Stimulated activated naive CD8-positive, alpha-beta T cell treated with anti-CD3 and anti-CD28 coated beads, Interleukin-15, amount 100 ng/mL, for 72 hours (primary cell): ENCODE measurements at regions not wholly inside any gene's neighbourhood (a gene's known extent, or its start where the extent isn't known, plus 50 kb on each side); places are given as distances from the start of the nearest gene placed in this dataset.
"Not testable (repeated sequence)": the region's sequence is repeated elsewhere in the genome, so short reads cannot be mapped to it uniquely, and the experiment has no call there.

Experiments
- ATAC-seq: fragments of 150-1000 bp; cut with Tn5 transposase; 2 replicates; pipeline ENCODE4 v1.10.0; 2021; ENCODE audit warnings: mild to moderate bottlenecking, moderate library complexity
- DNase-seq, 2 donors: peaks; one replicate each; pipeline ENCODE4 v3.0.0; 2021 to 2022
- H3K27ac Mint-ChIP-seq, 2 donors: one replicate each; pipeline ENCODE4 v1.8.0; 2022; ENCODE audit warnings: mild to moderate bottlenecking in 2 of 2, mixed read lengths in 2 of 2, moderate library complexity in 2 of 2
- H3K27me3 Mint-ChIP-seq: one replicate; pipeline ENCODE4 v1.8.0; 2022; ENCODE audit warnings: mixed read lengths
- H3K4me1 Mint-ChIP-seq: one replicate; pipeline ENCODE4 v1.8.0; 2022; ENCODE audit warnings: mild to moderate bottlenecking, mixed read lengths
- H3K4me3 Mint-ChIP-seq, 2 donors: one replicate each; pipeline ENCODE4 v1.8.0; 2022; ENCODE audit warnings: mild to moderate bottlenecking in 2 of 2, mixed read lengths in 2 of 2, moderate library complexity in 1 of 2
- H3K9me3 Mint-ChIP-seq, 2 donors: one replicate each; pipeline ENCODE4 v1.8.0; 2022; ENCODE audit warnings: mixed read lengths in 2 of 2

DNA sequence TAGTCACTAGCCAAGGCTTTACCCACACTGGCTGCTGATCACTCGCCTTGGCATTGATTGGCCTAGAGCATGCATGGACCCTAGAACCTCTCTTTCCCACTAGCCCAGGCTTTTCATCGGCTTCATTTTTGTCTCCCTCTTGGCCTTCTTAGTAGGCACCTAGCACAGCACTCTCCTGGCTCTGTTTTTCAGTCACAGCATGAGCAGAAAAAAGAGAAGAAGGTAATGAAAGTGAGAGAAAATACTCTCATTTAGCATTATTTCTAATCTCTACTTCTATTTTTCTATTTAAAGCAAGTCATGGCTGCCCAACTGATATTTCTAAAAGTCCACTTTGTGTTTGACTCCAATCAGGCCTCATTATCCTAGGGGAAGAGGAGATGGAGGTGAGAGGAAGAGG, 267.2 kb downstream of the FBXO8 start:
- ATAC-seq: no peak

DNA sequence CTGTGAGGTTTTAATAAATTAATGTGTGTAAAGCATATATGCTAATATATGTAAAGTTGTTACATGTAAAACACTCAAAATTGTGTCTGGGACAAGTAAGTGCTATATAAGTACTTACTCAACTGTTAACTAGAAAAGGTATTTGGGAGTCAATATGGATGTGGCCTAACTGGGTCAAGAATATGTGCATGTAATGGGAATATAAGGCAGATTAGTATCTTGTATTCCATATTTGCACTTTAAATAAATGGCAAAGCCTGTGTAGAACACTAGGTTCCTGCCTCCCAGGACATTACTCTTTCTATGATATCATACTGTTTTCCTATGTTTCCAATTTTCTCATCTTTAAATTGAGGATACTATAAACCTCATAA, 270.6 kb downstream of the FBXO8 start:
- Mint-ChIP-seq H3K4me1 (no peaks in the 10 kb centered on the region), H3K4me3 (no peak overlapping the region), H3K27me3 (no peaks in the 10 kb centered on the region), H3K27ac (no peak overlapping the region), H3K9me3 (no peaks in the 10 kb centered on the region)
- no peak for ATAC-seq
- no peak for DNase-seq

More for the DNA sequence above, 267.2 kb downstream of the FBXO8 start:
- Mint-ChIP-seq H3K27me3 (no peaks in the 10 kb centered on the region), H3K4me1 (no peaks in the 10 kb centered on the region), H3K4me3 (no peak overlapping the region), H3K27ac (no peak overlapping the region), H3K9me3 (no peaks in the 10 kb centered on the region)
- no peak for DNase-seq

DNA sequence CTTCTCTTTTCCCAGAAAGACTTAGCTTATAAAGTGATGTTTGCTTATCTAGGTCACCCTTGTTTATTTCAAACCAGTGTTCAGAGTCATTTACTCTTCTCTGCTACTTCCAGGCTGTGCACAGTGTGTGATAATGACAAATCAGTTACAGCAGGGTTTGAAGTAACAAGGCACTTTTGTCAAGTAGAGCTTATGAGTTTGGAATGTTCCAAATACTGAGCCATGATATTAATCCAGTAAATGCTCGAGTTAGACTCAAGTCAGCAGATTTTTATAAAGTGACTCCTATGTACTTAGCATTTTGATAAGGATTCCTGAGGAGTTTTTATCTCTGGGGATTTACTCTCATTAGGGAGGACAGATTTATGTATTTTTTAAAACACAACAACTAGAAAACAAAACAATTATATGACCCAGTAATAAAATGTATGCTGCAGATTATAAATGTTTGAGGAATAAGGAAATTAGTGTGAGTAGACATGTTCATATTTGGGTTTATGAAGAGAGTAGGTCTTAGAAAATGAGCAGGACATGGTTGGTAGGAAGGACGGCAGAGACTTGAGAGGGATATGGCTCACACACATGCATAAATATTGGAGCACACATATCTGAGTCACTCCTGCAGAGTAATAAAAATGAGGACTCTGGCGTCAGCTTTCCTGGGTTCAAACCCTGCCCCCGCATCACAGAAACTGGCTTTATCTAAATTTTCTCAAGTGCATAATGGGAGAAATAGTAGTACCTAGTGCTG, 271.2 kb downstream of the FBXO8 start:
- DNase-seq: no peak
- no peak for ATAC-seq
- Mint-ChIP-seq H3K4me3 (no peak overlapping the region), H3K9me3 (peaks cover 0 to 4% of the 10 kb centered on the region in 2 donors), H3K4me1 (no peaks in the 10 kb centered on the region), H3K27ac (no peak overlapping the region), H3K27me3 (no peaks in the 10 kb centered on the region)

DNA sequence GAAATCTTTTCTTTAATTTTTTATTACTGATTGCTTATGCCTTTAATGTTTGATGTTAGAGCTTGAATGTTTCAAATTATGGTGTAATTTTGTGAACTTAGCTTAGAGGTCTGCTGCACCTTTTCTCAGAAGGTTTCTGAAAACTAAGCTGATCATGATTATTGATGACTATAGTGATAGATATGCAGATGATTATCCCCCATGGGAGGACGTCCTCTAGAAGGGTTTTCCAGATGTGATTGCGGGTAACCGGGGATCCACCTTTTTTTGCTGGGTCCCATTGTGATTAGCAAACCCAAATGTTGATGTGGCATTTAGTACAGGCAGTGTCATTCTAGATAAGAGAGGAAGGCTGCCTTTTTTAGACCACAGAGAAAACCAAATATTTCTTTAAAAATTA, 272.9 kb downstream of the FBXO8 start:
- no peak overlapping the region for H3K4me3 Mint-ChIP-seq
- peaks cover 6% of the 10 kb centered on the region for H3K27me3 Mint-ChIP-seq
- no peak for ATAC-seq
- DNase-seq: no peak
- H3K9me3 Mint-ChIP-seq: peaks cover 0 to 4% of the 10 kb centered on the region in 2 donors
- no peaks in the 10 kb centered on the region for H3K4me1 Mint-ChIP-seq
- H3K27ac Mint-ChIP-seq: no peak overlapping the region

DNA sequence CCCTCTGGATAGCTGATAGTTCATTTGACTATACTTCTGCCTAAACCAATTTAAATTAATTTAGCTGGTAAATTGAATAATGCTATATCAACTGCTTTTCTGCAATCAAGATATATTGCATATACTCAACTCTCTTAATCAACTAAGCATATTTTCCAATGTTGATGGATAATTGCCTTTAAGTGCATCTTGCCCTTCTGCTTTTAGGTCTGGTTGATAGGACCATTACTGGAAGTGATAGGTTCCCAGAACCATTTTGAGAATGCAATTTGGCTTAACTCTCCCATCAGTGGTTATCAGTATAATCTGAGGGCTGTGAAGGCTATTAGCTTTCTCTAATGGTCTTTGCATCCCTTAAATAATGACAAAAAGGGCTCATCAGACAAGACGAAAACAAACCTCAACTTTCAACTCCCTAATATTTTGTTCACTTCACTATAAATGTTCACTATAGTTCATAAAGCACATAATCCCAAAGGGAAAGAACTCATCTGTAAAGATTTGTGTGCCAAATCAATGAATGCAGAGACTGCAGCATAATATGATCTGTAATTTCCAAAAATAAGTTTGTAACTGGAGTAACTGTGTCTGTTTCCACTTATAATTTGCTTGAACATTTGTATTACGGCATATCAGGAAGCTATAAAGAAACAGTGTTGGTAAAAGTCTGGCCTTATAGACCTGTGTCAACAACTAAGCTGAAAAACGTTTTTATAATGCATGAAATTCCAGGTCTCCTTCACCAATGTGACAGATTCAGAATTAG, 273.6 kb downstream of the FBXO8 start:
- H3K27ac Mint-ChIP-seq: no peak overlapping the region

DNA sequence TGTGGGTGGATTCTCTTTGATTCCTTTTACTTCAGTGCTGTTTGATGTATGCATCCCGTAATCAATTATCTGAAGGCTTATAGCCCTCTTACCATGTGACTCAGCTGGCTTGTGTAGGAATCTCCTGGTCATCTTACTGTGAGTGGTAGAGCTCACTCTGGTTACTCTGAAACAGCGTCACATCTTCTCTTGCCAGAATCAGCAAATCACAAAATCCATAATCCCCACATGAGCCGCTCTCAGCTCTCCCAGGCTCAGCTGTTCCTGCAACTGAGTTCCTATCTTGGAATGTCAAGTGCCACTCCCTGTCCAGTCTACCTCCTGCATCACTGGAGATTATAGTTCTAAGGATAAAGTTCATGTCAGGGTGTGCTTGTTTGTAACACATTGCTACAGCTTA, 278.0 kb downstream of the FBXO8 start:
- Mint-ChIP-seq H3K4me3 (no peak overlapping the region), H3K4me1 (no peaks in the 10 kb centered on the region), H3K9me3 (peaks cover 0 to 4% of the 10 kb centered on the region in 2 donors), H3K27ac (peak overlapping the region in 1 of 2 donors; percentile 61), H3K27me3 (peaks cover 6% of the 10 kb centered on the region)
- ATAC-seq (no peak), DNase-seq (no peak)

More for the DNA sequence above, 273.6 kb downstream of the FBXO8 start:
- Mint-ChIP-seq H3K4me3 (no peak overlapping the region), H3K4me1 (no peaks in the 10 kb centered on the region), H3K27me3 (peaks cover 6% of the 10 kb centered on the region), H3K9me3 (peaks cover 0 to 4% of the 10 kb centered on the region in 2 donors)
- ATAC-seq (no peak), DNase-seq (no peak)

DNA sequence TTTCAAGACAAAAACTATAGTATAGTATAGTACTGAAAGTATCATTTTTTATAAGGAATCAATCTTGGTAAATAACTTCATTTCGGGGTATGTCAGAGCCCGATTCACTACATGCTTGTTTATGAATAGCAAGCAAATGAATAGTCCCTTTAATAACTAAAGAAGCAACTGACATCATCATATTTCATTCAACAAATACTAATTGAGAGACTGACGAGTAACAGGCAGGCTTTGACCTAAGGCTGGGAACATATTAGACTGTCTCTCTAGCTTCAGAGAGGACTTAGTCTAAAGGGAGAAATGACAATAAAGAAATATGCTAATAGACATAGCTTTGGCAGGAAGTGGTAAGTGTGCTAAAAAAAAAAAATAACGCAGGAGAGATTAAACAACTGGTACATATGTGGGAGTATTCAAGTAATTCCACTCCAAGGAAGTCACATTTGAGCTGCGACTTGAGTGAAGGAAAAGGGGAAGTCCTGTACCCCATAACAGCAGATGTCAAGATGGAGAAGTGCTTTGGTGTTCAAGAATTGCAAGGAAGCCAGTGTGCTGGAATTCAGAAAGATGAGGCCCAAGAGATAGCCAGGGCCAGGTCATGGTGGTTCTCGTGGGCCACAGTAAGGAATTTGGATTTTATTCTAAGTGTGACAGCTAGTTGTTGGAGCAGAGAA, 284.9 kb downstream of the FBXO8 start:
- no peak overlapping the region for H3K4me3 Mint-ChIP-seq
- H3K4me1 Mint-ChIP-seq: no peaks in the 10 kb centered on the region
- ATAC-seq (no peak), DNase-seq (no peak)
- no peaks in the 10 kb centered on the region for H3K27me3 Mint-ChIP-seq
- H3K9me3 Mint-ChIP-seq: peaks cover 0 to 5% of the 10 kb centered on the region in 2 donors
- peak overlapping the region in 1 of 2 donors; percentile 3 for H3K27ac Mint-ChIP-seq

DNA sequence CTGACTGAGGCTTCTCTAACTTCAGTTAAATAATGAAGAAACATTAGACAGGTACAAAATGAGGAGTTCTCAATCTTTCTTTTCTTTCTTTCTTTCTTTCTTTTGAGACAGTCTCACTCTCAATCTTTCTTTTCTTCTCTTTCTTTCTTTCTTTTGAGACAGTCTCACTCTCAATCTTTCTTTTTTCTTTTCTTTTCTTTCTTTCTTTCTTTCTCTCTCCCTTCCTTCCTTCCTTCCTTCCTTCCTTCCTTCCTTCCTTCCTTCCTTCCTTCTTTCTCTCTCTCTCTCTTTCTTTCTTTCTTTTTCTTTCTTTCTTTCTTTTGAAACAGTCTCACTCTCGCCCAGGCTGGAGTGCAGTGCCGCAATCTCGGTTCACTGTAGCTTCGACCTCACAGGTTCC, 287.7 kb downstream of the FBXO8 start:
- not testable (repeated sequence) for H3K4me1 Mint-ChIP-seq, DNase-seq, H3K27ac Mint-ChIP-seq, H3K27me3 Mint-ChIP-seq, ATAC-seq, H3K9me3 Mint-ChIP-seq, H3K4me3 Mint-ChIP-seq

DNA sequence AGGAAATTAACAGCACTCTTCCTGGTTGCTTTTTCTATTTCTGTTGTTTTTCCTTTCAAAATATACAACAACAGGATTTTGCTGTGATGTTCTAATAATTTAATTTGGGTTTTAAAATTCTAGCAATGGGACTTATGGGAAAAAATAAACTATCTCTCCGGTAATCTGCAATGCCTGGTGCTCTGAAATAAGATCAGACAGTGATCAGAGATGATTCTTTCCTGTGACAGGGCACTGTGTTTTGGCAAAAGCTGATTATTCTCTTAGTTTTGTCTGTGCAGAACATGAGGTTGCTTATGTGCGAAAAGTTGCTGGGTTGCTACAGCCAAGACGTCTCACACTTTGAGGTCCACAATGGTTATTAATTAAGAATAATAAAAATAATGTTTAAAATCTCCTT, 291.7 kb downstream of the FBXO8 start:
- DNase-seq (no peak), ATAC-seq (no peak)
- no peaks in the 10 kb centered on the region for H3K9me3 Mint-ChIP-seq
- no peaks in the 10 kb centered on the region for H3K4me1 Mint-ChIP-seq
- no peaks in the 10 kb centered on the region for H3K27me3 Mint-ChIP-seq
- H3K4me3 Mint-ChIP-seq: no peak overlapping the region
- no peak overlapping the region for H3K27ac Mint-ChIP-seq

DNA sequence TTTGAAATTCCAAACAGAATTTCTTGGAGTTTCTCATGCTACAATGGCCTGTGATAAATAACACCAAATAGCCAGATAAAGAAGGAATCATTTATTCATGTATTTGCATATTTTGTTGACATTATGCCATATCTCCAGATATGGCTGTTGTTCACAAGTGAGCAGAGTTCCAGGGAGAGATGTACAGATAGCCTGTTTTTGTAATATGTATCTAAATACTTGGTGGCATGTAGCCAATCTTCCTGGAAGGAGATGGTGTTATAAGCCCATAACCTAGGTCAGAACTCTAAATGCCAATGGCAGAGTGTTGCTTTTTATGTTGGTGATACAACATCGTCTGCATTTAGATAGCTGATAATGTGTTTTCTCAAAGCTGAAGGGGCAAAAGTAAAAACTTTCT, 292.2 kb downstream of the FBXO8 start:
- Mint-ChIP-seq H3K27me3 (no peaks in the 10 kb centered on the region), H3K4me1 (no peaks in the 10 kb centered on the region), H3K9me3 (no peaks in the 10 kb centered on the region), H3K27ac (no peak overlapping the region), H3K4me3 (no peak overlapping the region)
- DNase-seq (no peak), ATAC-seq (no peak)

DNA sequence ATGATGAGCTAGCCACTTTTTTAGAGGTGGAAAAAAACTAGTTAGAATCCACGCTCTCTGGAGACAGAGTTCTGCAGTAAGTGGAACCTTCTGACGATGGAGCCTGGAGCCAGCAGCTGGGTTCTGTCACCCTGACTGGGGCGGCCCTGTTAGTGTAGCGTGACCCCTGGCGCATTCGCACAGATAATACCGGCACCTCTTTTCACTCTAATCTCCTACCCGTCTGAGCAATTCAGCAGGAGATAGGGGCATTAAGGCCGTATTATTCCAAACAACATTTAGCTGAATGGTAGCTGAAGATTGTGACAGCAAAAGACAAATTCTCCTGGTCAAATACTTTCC, 292.6 kb downstream of the FBXO8 start:
- H3K27me3 Mint-ChIP-seq: no peaks in the 10 kb centered on the region
- H3K4me1 Mint-ChIP-seq: no peaks in the 10 kb centered on the region
- H3K27ac Mint-ChIP-seq: no peak overlapping the region
- no peak overlapping the region for H3K4me3 Mint-ChIP-seq
- DNase-seq (no peak), ATAC-seq (no peak)
- H3K9me3 Mint-ChIP-seq: no peaks in the 10 kb centered on the region

DNA sequence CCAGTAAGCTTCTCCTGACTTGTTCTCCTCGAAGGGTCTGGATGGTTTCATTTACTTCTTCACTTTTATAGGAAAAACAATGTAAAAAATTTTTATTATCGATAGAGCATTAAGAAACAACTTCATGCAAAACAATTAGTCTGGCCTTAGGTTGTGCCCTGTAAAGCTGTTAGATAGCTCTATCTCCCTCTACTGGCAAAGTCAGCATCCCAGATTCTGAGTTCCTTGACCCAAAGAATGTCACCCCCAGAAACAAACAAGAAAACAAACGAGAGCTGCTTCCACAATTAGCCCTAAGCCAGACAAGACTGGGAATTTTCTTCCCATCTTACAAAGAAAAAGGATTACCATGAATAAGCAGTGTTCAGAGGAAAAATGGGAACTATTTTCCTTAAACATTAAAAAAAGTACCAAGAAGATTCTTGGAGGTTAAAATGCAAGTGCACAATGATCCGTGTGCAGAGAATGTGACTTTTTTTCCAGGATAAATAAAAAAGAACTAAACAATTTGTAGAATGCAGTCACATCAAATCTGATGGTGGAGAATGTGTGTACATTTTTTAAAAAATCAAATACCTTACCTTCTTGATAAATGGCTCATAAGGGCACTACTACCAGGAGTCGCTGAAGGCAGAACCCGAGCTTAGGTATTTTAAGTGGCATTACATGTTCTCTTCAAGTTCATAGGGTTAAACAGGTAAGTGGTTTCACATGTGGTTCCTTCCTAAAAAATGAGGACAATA, 293.2 kb downstream of the FBXO8 start:
- DNase-seq: no peak

DNA sequence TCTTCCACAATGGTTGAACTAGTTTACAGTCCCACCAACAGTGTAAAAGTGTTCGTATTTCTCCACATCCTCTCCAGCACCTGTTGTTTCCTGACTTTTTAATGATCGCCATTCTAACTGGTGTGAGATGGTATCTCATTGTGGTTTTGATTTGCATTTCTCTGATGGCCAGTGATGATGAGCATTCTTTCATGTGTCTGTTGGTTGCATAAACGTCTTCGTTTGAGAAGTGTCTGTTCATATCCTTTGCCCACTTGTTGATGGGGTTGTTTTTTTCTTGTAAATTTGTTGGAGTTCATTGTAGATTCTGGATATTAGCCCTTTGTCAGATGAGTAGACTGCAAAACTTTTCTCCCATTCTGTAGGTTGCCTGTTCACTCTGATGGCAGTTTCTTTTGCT, 319.9 kb downstream of the FBXO8 start:
- not testable (repeated sequence) for H3K9me3 Mint-ChIP-seq, H3K27ac Mint-ChIP-seq, H3K4me1 Mint-ChIP-seq, ATAC-seq, DNase-seq, H3K27me3 Mint-ChIP-seq, H3K4me3 Mint-ChIP-seq

More for the DNA sequence above, 293.2 kb downstream of the FBXO8 start:
- no peaks in the 10 kb centered on the region for H3K4me1 Mint-ChIP-seq
- no peak for ATAC-seq
- H3K27me3 Mint-ChIP-seq: no peaks in the 10 kb centered on the region
- no peak overlapping the region for H3K27ac Mint-ChIP-seq
- H3K9me3 Mint-ChIP-seq: no peaks in the 10 kb centered on the region
- H3K4me3 Mint-ChIP-seq: no peak overlapping the region

DNA sequence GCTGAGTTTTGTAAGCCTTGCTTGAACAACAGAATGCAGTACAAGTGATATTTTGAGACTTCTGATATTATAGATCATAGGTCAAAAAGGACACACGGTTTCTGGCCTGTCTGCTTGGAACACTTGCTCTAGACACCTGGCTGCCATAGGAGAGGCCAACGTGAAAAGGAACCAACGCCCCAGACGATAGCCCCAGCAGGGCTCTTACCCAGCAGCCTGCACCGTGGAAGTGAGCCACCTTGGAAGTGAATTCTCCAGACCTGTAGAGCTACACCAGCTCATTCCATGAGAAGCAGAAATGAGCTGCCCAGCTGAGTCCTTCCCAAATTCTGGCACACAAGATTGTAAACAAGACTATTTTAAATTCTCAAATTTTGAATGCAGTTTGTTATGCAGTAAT, 323.1 kb downstream of the FBXO8 start:
- no peaks in the 10 kb centered on the region for H3K9me3 Mint-ChIP-seq
- H3K4me1 Mint-ChIP-seq: no peaks in the 10 kb centered on the region
- no peak for ATAC-seq
- DNase-seq: no peak
- H3K27ac Mint-ChIP-seq: no peak overlapping the region
- no peak overlapping the region for H3K4me3 Mint-ChIP-seq
- no peaks in the 10 kb centered on the region for H3K27me3 Mint-ChIP-seq

DNA sequence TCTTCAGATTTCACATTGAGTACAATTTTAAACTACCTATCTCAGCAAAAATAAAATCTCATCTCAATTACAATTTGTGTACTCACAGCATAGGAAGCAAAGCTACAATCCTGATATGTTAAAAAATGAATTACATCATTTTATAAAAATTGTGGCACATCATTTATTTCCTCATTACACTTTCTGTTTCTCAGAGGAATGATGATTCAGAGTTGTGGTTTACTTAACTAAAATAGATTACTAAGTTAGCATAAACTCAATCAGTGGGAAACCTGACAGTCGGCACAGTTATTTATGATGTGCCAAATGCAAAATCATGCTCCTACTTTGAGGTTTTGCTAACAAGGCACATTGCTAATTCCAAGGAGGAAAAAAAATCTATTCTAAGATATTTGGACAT, 325.0 kb downstream of the FBXO8 start:
- Mint-ChIP-seq H3K4me3 (no peak overlapping the region), H3K9me3 (no peaks in the 10 kb centered on the region), H3K27ac (no peak overlapping the region), H3K27me3 (no peaks in the 10 kb centered on the region), H3K4me1 (no peaks in the 10 kb centered on the region)
- no peak for ATAC-seq
- no peak for DNase-seq

DNA sequence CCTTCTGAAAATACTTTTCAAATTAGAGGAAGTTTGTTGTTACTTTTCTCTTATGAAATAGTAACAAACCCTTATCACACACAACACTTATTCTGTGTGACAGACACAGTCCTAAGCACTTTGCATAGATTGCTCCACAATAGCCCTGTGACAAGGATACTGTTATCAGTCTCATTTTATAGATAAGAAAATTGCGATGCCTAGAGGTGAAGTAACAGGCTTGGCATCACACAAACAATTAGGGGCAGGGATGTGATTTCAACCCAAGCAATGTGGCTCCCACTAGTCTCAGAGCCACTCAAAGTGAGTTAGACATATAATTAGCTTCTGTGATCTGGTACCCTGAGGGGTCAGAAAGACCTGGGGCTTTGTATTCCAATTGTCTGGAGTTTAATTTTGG, 339.9 kb downstream of the FBXO8 start:
- H3K27ac Mint-ChIP-seq: no peak overlapping the region
- no peaks in the 10 kb centered on the region for H3K27me3 Mint-ChIP-seq
- H3K4me1 Mint-ChIP-seq: no peaks in the 10 kb centered on the region
- no peak for DNase-seq
- H3K4me3 Mint-ChIP-seq: no peak overlapping the region
- ATAC-seq: no peak
- H3K9me3 Mint-ChIP-seq: no peaks in the 10 kb centered on the region
